ENCODE measurements at regions not wholly inside any gene's neighbourhood (a gene's known extent, or its start where the extent isn't known, plus 50 kb on each side); places are given as distances from the start of the nearest gene placed in this dataset.

GRCh38 chr21:38903690-38904139, 98.0 kb downstream of the ETS2 start:
- Histone ChIP-seq H3K9ac (replicated peaks; ENCODE audit: extremely low read depth, insufficient read depth, low read length) (no peak overlapping the region), H3K9me3 (replicated peaks; ENCODE audit: control insufficient read depth, insufficient read depth, low read length) (no peaks in the 10 kb centered on the region), H3K9me1 (replicated peaks; ENCODE audit: control insufficient read depth, extremely low read depth, insufficient read depth, low read length) (no peaks in the 10 kb centered on the region), H3K4me3 (replicated peaks in 1 of 3; ENCODE audit: insufficient read depth in 1 of 3, low read depth in 1 of 3, low read length in 3 of 3) (no peak overlapping the region), H3K4me1 (ENCODE audit: control insufficient read depth, extremely low read depth, insufficient read depth, low read length) (no peaks in the 10 kb centered on the region), H3K36me3 (ENCODE audit: control insufficient read depth in 2 of 2, extremely low read depth in 1 of 2, insufficient read depth in 2 of 2, low read length in 2 of 2) (no peaks in the 10 kb centered on the region), H3K79me2 (ENCODE audit: control insufficient read depth, insufficient read depth, low read length) (no peaks in the 10 kb centered on the region), H4K20me1 (replicated peaks; ENCODE audit: control insufficient read depth, extremely low read depth, insufficient read depth, low read length) (no peaks in the 10 kb centered on the region), H3K27ac (ENCODE audit: insufficient read depth, low read depth, low read length) (no peak overlapping the region), H3K4me2 (ENCODE audit: insufficient read depth, low read length) (no peak overlapping the region), H2AFZ (ENCODE audit: low read depth, low read length) (no peak overlapping the region), H3K27me3 (ENCODE audit: control insufficient read depth in 2 of 2, insufficient read depth in 2 of 2, low read length in 2 of 2) (no peaks in the 10 kb centered on the region)
- ChIA-PET POLR2A (no interaction called here), CTCF (no interaction called here)
- dilution Hi-C loops (cut with MboI; ENCODE audit: extremely low pct_ligation_motif_present, low sequenced_read_pairs) = no loop called here
- intact Hi-C loops (cut with micrococcal nuclease) = no loop called here
- no TSS peak for BruUV-seq (replicated peaks)
- DNase-seq (ENCODE audit: low read depth, low spot score) = no peak
- TF ChIP-seq JUN (IDR thresholded peaks at IDR 0.05; ENCODE audit: borderline replicate concordance, insufficient read depth, insufficient read length, low read depth) (no peak), POLR2AphosphoS5 (IDR thresholded peaks at IDR 0.05; ENCODE audit: insufficient read depth, low read depth, low read length) (no peak), EZH2 (IDR thresholded peaks at IDR 0.05; ENCODE audit: borderline replicate concordance, low read depth, low read length, severe bottlenecking) (no peak), MAX (IDR thresholded peaks at IDR 0.05; ENCODE audit: insufficient read depth, insufficient read length) (no peak), POLR2A (IDR thresholded peaks at IDR 0.05; ENCODE audit: low read depth, low read length) (no peak), GATA2 (IDR thresholded peaks at IDR 0.05; ENCODE audit: insufficient read depth, insufficient read length, low read depth, low read length) (no peak), FOS (IDR thresholded peaks at IDR 0.05; ENCODE audit: borderline replicate concordance, insufficient read depth, low read length) (no peak), MYC (IDR thresholded peaks at IDR 0.05; ENCODE audit: low read depth, low read length) (no peak), CTCF (IDR thresholded peaks at IDR 0.05; ENCODE audit: extremely low read depth in 1 of 2, insufficient read depth in 1 of 2, low read depth in 1 of 2, low read length in 2 of 2) (no peak)
- FAIRE-seq = no peak

Measured in endothelial cell of umbilical vein (primary cell).